Activated T-cell treated with anti-CD3 and anti-CD28 coated beads, Interleukin-2, amount 50 U/mL, for 4 hours (primary cell): ENCODE measurements at regions not wholly inside any gene's neighbourhood (a gene's known extent, or its start where the extent isn't known, plus 50 kb on each side); places are given as distances from the start of the nearest gene placed in this dataset.

ENCODE experiments used
- ATAC-seq, 2 donors: fragments of 200-7000 bp; cut with Tn5 transposase; one replicate each; pipeline ENCODE4 v1.10.0; 2021
- DNase-seq: peaks from one replicate; pipeline ENCODE4 v3.0.0-alpha.2; 2020
- H3K27me3 Mint-ChIP-seq: one replicate; pipeline ENCODE4 v1.8.0; 2021; ENCODE audit warnings: low read depth, mixed read lengths
- H3K36me3 Mint-ChIP-seq: one replicate; pipeline ENCODE4 v1.8.0; 2022; ENCODE audit warnings: mixed read lengths; ENCODE audit not compliant: insufficient read depth
- H3K4me1 Mint-ChIP-seq: one replicate; pipeline ENCODE4 v1.8.0; 2021; ENCODE audit warnings: low read depth, mixed read lengths
- H3K4me3 Mint-ChIP-seq: one replicate; pipeline ENCODE4 v1.8.0; 2021; ENCODE audit warnings: mild to moderate bottlenecking, moderate library complexity, mixed read lengths
- H3K9me3 Mint-ChIP-seq: one replicate; pipeline ENCODE4 v1.8.0; 2021; ENCODE audit warnings: mixed read lengths

GRCh38 chr13:109611912-109612691 lies 174.3 kb downstream of the IRS2 start:
- Mint-ChIP-seq H3K4me3 (no peak overlapping the region), H3K9me3 (peaks cover 3% of the 10 kb centered on the region), H3K4me1 (no peaks in the 10 kb centered on the region), H3K36me3 (no peaks in the 10 kb centered on the region), H3K27me3 (peaks cover 2% of the 10 kb centered on the region)
- no peak for DNase-seq
- ATAC-seq = no peak

- ATAC-seq (peak in 1 of 2 donors; percentile 58), DNase-seq (peak; percentile 15)
Observed at GRCh38 chr13:109610517-109610916, 175.9 kb downstream of the IRS2 start.

GRCh38 chr13:109608503-109608902 lies 177.9 kb downstream of the IRS2 start:
- no peaks in the 10 kb centered on the region for H3K4me1 Mint-ChIP-seq
- peaks cover 4% of the 10 kb centered on the region for H3K9me3 Mint-ChIP-seq
- ATAC-seq (no peak), DNase-seq (no peak)
- peaks cover 3% of the 10 kb centered on the region for H3K27me3 Mint-ChIP-seq
- no peaks in the 10 kb centered on the region for H3K36me3 Mint-ChIP-seq
- no peak overlapping the region for H3K4me3 Mint-ChIP-seq

More at GRCh38 chr13:109610517-109610916, 175.9 kb downstream of the IRS2 start:
- Mint-ChIP-seq H3K4me1 (no peaks in the 10 kb centered on the region), H3K9me3 (peaks cover 4% of the 10 kb centered on the region), H3K36me3 (no peaks in the 10 kb centered on the region), H3K4me3 (no peak overlapping the region), H3K27me3 (peaks cover 3% of the 10 kb centered on the region)

- Mint-ChIP-seq H3K27me3 (peaks cover 3% of the 10 kb centered on the region), H3K9me3 (peaks cover 4% of the 10 kb centered on the region), H3K36me3 (no peaks in the 10 kb centered on the region), H3K4me1 (no peaks in the 10 kb centered on the region), H3K4me3 (no peak overlapping the region)
- no peak for DNase-seq
- ATAC-seq = no peak
Observed at GRCh38 chr13:109608059-109608458, 178.3 kb downstream of the IRS2 start.

GRCh38 chr13:109606520-109606919 lies 179.9 kb downstream of the IRS2 start:
- H3K36me3 Mint-ChIP-seq = no peaks in the 10 kb centered on the region
- H3K4me1 Mint-ChIP-seq = no peaks in the 10 kb centered on the region
- peaks cover 5% of the 10 kb centered on the region for H3K27me3 Mint-ChIP-seq
- peaks cover 4% of the 10 kb centered on the region for H3K9me3 Mint-ChIP-seq
- ATAC-seq (no peak), DNase-seq (no peak)
- H3K4me3 Mint-ChIP-seq = no peak overlapping the region

GRCh38 chr13:109605846-109606245 lies 180.5 kb downstream of the IRS2 start:
- no peaks in the 10 kb centered on the region for H3K4me1 Mint-ChIP-seq
- no peaks in the 10 kb centered on the region for H3K36me3 Mint-ChIP-seq
- peaks cover 5% of the 10 kb centered on the region for H3K27me3 Mint-ChIP-seq
- DNase-seq (no peak), ATAC-seq (no peak)
- H3K4me3 Mint-ChIP-seq = no peak overlapping the region
- H3K9me3 Mint-ChIP-seq = peaks cover 4% of the 10 kb centered on the region

GRCh38 chr13:109604894-109605293 lies 181.5 kb downstream of the IRS2 start:
- ATAC-seq (no peak), DNase-seq (no peak)
- H3K27me3 Mint-ChIP-seq = peaks cover 5% of the 10 kb centered on the region
- no peak overlapping the region for H3K4me3 Mint-ChIP-seq
- H3K9me3 Mint-ChIP-seq = peaks cover 4% of the 10 kb centered on the region
- no peaks in the 10 kb centered on the region for H3K4me1 Mint-ChIP-seq
- no peaks in the 10 kb centered on the region for H3K36me3 Mint-ChIP-seq

- Mint-ChIP-seq H3K4me3 (no peak overlapping the region), H3K9me3 (peaks cover 4% of the 10 kb centered on the region), H3K36me3 (no peaks in the 10 kb centered on the region), H3K4me1 (no peaks in the 10 kb centered on the region), H3K27me3 (peaks cover 5% of the 10 kb centered on the region)
- ATAC-seq (no peak), DNase-seq (no peak)
Observed at GRCh38 chr13:109602356-109602755, 184.0 kb downstream of the IRS2 start.

- DNase-seq (no peak), ATAC-seq (no peak)
- Mint-ChIP-seq H3K27me3 (peaks cover 2% of the 10 kb centered on the region), H3K36me3 (no peaks in the 10 kb centered on the region), H3K9me3 (no peaks in the 10 kb centered on the region), H3K4me3 (no peak overlapping the region), H3K4me1 (no peaks in the 10 kb centered on the region)
Observed at GRCh38 chr13:109599901-109600657, 186.3 kb downstream of the IRS2 start.

- ATAC-seq (no peak), DNase-seq (no peak)
- Mint-ChIP-seq H3K36me3 (no peaks in the 10 kb centered on the region), H3K4me1 (no peaks in the 10 kb centered on the region), H3K9me3 (no peaks in the 10 kb centered on the region), H3K4me3 (no peak overlapping the region), H3K27me3 (peaks cover 2% of the 10 kb centered on the region)
Observed at GRCh38 chr13:109595471-109595870, 190.9 kb downstream of the IRS2 start.

- Mint-ChIP-seq H3K9me3 (no peaks in the 10 kb centered on the region), H3K4me1 (no peaks in the 10 kb centered on the region), H3K4me3 (no peak overlapping the region), H3K27me3 (peaks cover 5% of the 10 kb centered on the region), H3K36me3 (no peaks in the 10 kb centered on the region)
- DNase-seq (no peak), ATAC-seq (no peak)
Observed at GRCh38 chr13:109593230-109593629, 193.2 kb downstream of the IRS2 start.

GRCh38 chr13:109592770-109593169 lies 193.6 kb downstream of the IRS2 start:
- peaks cover 5% of the 10 kb centered on the region for H3K27me3 Mint-ChIP-seq
- H3K9me3 Mint-ChIP-seq = no peaks in the 10 kb centered on the region
- ATAC-seq (no peak), DNase-seq (no peak)
- H3K36me3 Mint-ChIP-seq = no peaks in the 10 kb centered on the region
- no peak overlapping the region for H3K4me3 Mint-ChIP-seq
- H3K4me1 Mint-ChIP-seq = no peaks in the 10 kb centered on the region

- Mint-ChIP-seq H3K4me1 (no peaks in the 10 kb centered on the region), H3K27me3 (peaks cover 7% of the 10 kb centered on the region), H3K4me3 (no peak overlapping the region), H3K36me3 (no peaks in the 10 kb centered on the region), H3K9me3 (no peaks in the 10 kb centered on the region)
- ATAC-seq (no peak), DNase-seq (no peak)
Observed at GRCh38 chr13:109587689-109588088, 198.7 kb downstream of the IRS2 start.

GRCh38 chr13:109586509-109587346 lies 199.7 kb downstream of the IRS2 start:
- H3K4me3 Mint-ChIP-seq = no peak overlapping the region
- no peaks in the 10 kb centered on the region for H3K4me1 Mint-ChIP-seq
- peaks cover 7% of the 10 kb centered on the region for H3K27me3 Mint-ChIP-seq
- DNase-seq = no peak
- no peaks in the 10 kb centered on the region for H3K36me3 Mint-ChIP-seq
- no peak for ATAC-seq
- H3K9me3 Mint-ChIP-seq = no peaks in the 10 kb centered on the region
